ENCODE measurements at regions not wholly inside any gene's neighbourhood (a gene's known extent, or its start where the extent isn't known, plus 50 kb on each side); places are given as distances from the start of the nearest gene placed in this dataset.
A peak's percentile ranks its signal among the peaks of the same experiment; 100 is the strongest.

- no peak overlapping the region for H3K4me3 ChIP-seq (ENCODE audit: extremely low read depth, insufficient read depth, low read length, poor library complexity, severe bottlenecking)
- WGBS, 2 experiments (ENCODE audit: insufficient coverage in 2 of 2), result 95 to 97% methylated on average over 7 to 9 of the region's 9 CpGs
Measured at GRCh38 chr20:57943291-57943690, 233.5 kb upstream of the PMEPA1 start.

GRCh38 chr20:57941604-57942381 is 232.0 kb upstream of the PMEPA1 start:
- H3K4me1 ChIP-seq (ENCODE audit: control insufficient read depth, insufficient read depth, low read length, poor library complexity, severe bottlenecking), result peaks cover 4% of the 10 kb centered on the region
- no peak overlapping the region for H3K27ac ChIP-seq (ENCODE audit: low read depth, low read length, severe bottlenecking)
- no peaks in the 10 kb centered on the region for H3K36me3 ChIP-seq (ENCODE audit: control insufficient read depth, insufficient read depth, low read length)
- 71 to 86% methylated on average over 7 to 8 of the region's 16 CpGs for WGBS, 2 experiments (ENCODE audit: insufficient coverage in 2 of 2)
- H3K4me3 ChIP-seq (ENCODE audit: extremely low read depth, insufficient read depth, low read length, poor library complexity, severe bottlenecking), result no peak overlapping the region
- no peaks in the 10 kb centered on the region for H3K9me3 ChIP-seq (ENCODE audit: control insufficient read depth, low read length)

More at GRCh38 chr20:57943291-57943690, 233.5 kb upstream of the PMEPA1 start:
- Histone ChIP-seq H3K27ac (ENCODE audit: low read depth, low read length, severe bottlenecking) (no peak overlapping the region), H3K36me3 (ENCODE audit: control insufficient read depth, insufficient read depth, low read length) (no peaks in the 10 kb centered on the region), H3K9me3 (ENCODE audit: control insufficient read depth, low read length) (no peaks in the 10 kb centered on the region), H3K4me1 (ENCODE audit: control insufficient read depth, insufficient read depth, low read length, poor library complexity, severe bottlenecking) (peaks cover 4% of the 10 kb centered on the region)

- WGBS, 2 experiments (ENCODE audit: insufficient coverage in 2 of 2), result 97 to 98% methylated on average over 10 to 11 of the region's 14 CpGs
- H3K4me3 ChIP-seq (ENCODE audit: extremely low read depth, insufficient read depth, low read length, poor library complexity, severe bottlenecking), result no peak overlapping the region
- H3K27ac ChIP-seq (ENCODE audit: low read depth, low read length, severe bottlenecking), result no peak overlapping the region
- H3K36me3 ChIP-seq (ENCODE audit: control insufficient read depth, insufficient read depth, low read length), result no peaks in the 10 kb centered on the region
- peaks cover 4% of the 10 kb centered on the region for H3K4me1 ChIP-seq (ENCODE audit: control insufficient read depth, insufficient read depth, low read length, poor library complexity, severe bottlenecking)
- H3K9me3 ChIP-seq (ENCODE audit: control insufficient read depth, low read length), result no peaks in the 10 kb centered on the region
Measured at GRCh38 chr20:57940868-57941522, 231.2 kb upstream of the PMEPA1 start.

GRCh38 chr20:57940376-57940775 is 230.6 kb upstream of the PMEPA1 start:
- no peak overlapping the region for H3K4me3 ChIP-seq (ENCODE audit: extremely low read depth, insufficient read depth, low read length, poor library complexity, severe bottlenecking)
- H3K4me1 ChIP-seq (ENCODE audit: control insufficient read depth, insufficient read depth, low read length, poor library complexity, severe bottlenecking), result peaks cover 4% of the 10 kb centered on the region
- no peak overlapping the region for H3K27ac ChIP-seq (ENCODE audit: low read depth, low read length, severe bottlenecking)
- H3K9me3 ChIP-seq (ENCODE audit: control insufficient read depth, low read length), result no peaks in the 10 kb centered on the region
- WGBS, 2 experiments (ENCODE audit: insufficient coverage in 2 of 2), result 100% methylated on average over 2 of the region's 4 CpGs; no CpG with 5 or more reads in 1 of the 2 experiments
- no peaks in the 10 kb centered on the region for H3K36me3 ChIP-seq (ENCODE audit: control insufficient read depth, insufficient read depth, low read length)

GRCh38 chr20:57939499-57939898 is 229.7 kb upstream of the PMEPA1 start:
- H3K9me3 ChIP-seq (ENCODE audit: control insufficient read depth, low read length), result no peaks in the 10 kb centered on the region
- H3K36me3 ChIP-seq (ENCODE audit: control insufficient read depth, insufficient read depth, low read length), result no peaks in the 10 kb centered on the region
- peaks cover 4% of the 10 kb centered on the region for H3K4me1 ChIP-seq (ENCODE audit: control insufficient read depth, insufficient read depth, low read length, poor library complexity, severe bottlenecking)
- H3K27ac ChIP-seq (ENCODE audit: low read depth, low read length, severe bottlenecking), result no peak overlapping the region
- no peak overlapping the region for H3K4me3 ChIP-seq (ENCODE audit: extremely low read depth, insufficient read depth, low read length, poor library complexity, severe bottlenecking)
- 91 to 96% methylated on average over 3 of the region's 3 CpGs for WGBS, 2 experiments (ENCODE audit: insufficient coverage in 2 of 2)

- Histone ChIP-seq H3K9me3 (ENCODE audit: control insufficient read depth, low read length) (no peaks in the 10 kb centered on the region), H3K36me3 (ENCODE audit: control insufficient read depth, insufficient read depth, low read length) (no peaks in the 10 kb centered on the region), H3K4me1 (ENCODE audit: control insufficient read depth, insufficient read depth, low read length, poor library complexity, severe bottlenecking) (peaks cover 10% of the 10 kb centered on the region), H3K27ac (ENCODE audit: low read depth, low read length, severe bottlenecking) (peak overlapping the region; percentile 29), H3K4me3 (ENCODE audit: extremely low read depth, insufficient read depth, low read length, poor library complexity, severe bottlenecking) (no peak overlapping the region)
- WGBS, 2 experiments (ENCODE audit: insufficient coverage in 2 of 2), result 88 to 89% methylated on average over 11 of the region's 19 CpGs
Measured at GRCh38 chr20:57938158-57939108, 228.6 kb upstream of the PMEPA1 start.

- Histone ChIP-seq H3K36me3 (ENCODE audit: control insufficient read depth, insufficient read depth, low read length) (no peaks in the 10 kb centered on the region), H3K4me1 (ENCODE audit: control insufficient read depth, insufficient read depth, low read length, poor library complexity, severe bottlenecking) (peaks cover 8% of the 10 kb centered on the region), H3K9me3 (ENCODE audit: control insufficient read depth, low read length) (no peaks in the 10 kb centered on the region), H3K27ac (ENCODE audit: low read depth, low read length, severe bottlenecking) (no peak overlapping the region), H3K4me3 (ENCODE audit: extremely low read depth, insufficient read depth, low read length, poor library complexity, severe bottlenecking) (no peak overlapping the region)
- 94% methylated on average over 3 of the region's 6 CpGs; no CpG with 5 or more reads in 1 of the 2 experiments for WGBS, 2 experiments (ENCODE audit: insufficient coverage in 2 of 2)
Measured at GRCh38 chr20:57936636-57937385, 227.0 kb upstream of the PMEPA1 start.

GRCh38 chr20:57934913-57935312 is 225.1 kb upstream of the PMEPA1 start:
- no peaks in the 10 kb centered on the region for H3K9me3 ChIP-seq (ENCODE audit: control insufficient read depth, low read length)
- H3K36me3 ChIP-seq (ENCODE audit: control insufficient read depth, insufficient read depth, low read length), result no peaks in the 10 kb centered on the region
- H3K4me3 ChIP-seq (ENCODE audit: extremely low read depth, insufficient read depth, low read length, poor library complexity, severe bottlenecking), result no peak overlapping the region
- H3K4me1 ChIP-seq (ENCODE audit: control insufficient read depth, insufficient read depth, low read length, poor library complexity, severe bottlenecking), result peaks cover 16% of the 10 kb centered on the region
- H3K27ac ChIP-seq (ENCODE audit: low read depth, low read length, severe bottlenecking), result no peak overlapping the region
- WGBS, 2 experiments (ENCODE audit: insufficient coverage in 2 of 2), result 93 to 94% methylated on average over 8 to 10 of the region's 10 CpGs

GRCh38 chr20:57934007-57934805 is 224.4 kb upstream of the PMEPA1 start:
- Histone ChIP-seq H3K36me3 (ENCODE audit: control insufficient read depth, insufficient read depth, low read length) (no peaks in the 10 kb centered on the region), H3K4me3 (ENCODE audit: extremely low read depth, insufficient read depth, low read length, poor library complexity, severe bottlenecking) (no peak overlapping the region), H3K4me1 (ENCODE audit: control insufficient read depth, insufficient read depth, low read length, poor library complexity, severe bottlenecking) (peaks cover 16% of the 10 kb centered on the region), H3K9me3 (ENCODE audit: control insufficient read depth, low read length) (no peaks in the 10 kb centered on the region), H3K27ac (ENCODE audit: low read depth, low read length, severe bottlenecking) (no peak overlapping the region)
- 68 to 71% methylated on average over 6 to 7 of the region's 10 CpGs for WGBS, 2 experiments (ENCODE audit: insufficient coverage in 2 of 2)
